H9 (cell line): ENCODE measurements at regions not wholly inside any gene's neighbourhood (a gene's known extent, or its start where the extent isn't known, plus 50 kb on each side); places are given as distances from the start of the nearest gene placed in this dataset.

Experiments used
- DNase-seq: peaks from one replicate; pipeline ENCODE4 v3.0.0-alpha.2; 2017
- H2AFZ ChIP-seq: one replicate; pipeline ENCODE4 v1.6.1; 2013; ENCODE audit warnings: mild to moderate bottlenecking, low read length, control low read depth, moderate library complexity
- H2AK5ac ChIP-seq: 2 replicates; pipeline ENCODE4 v1.6.1; 2013; ENCODE audit warnings: low read length, control low read depth, mixed read lengths; ENCODE audit not compliant: insufficient read length
- H2BK120ac ChIP-seq: one replicate; pipeline ENCODE4 v1.6.1; 2013; ENCODE audit warnings: low read depth, mild to moderate bottlenecking, low read length, control low read depth, inconsistent platforms; ENCODE audit not compliant: poor library complexity, severe bottlenecking
- H2BK12ac ChIP-seq: 2 replicates; pipeline ENCODE4 v1.6.1; 2013; ENCODE audit warnings: low read length, control low read depth, mixed read lengths, low read depth; ENCODE audit not compliant: insufficient read length
- H2BK15ac ChIP-seq: 2 replicates; pipeline ENCODE4 v1.6.1; 2013; ENCODE audit warnings: low read depth, low read length, control low read depth
- H2BK20ac ChIP-seq: one replicate; pipeline ENCODE4 v1.6.1; 2013; ENCODE audit warnings: low read depth, mild to moderate bottlenecking, low read length, control low read depth, inconsistent platforms; ENCODE audit not compliant: poor library complexity, severe bottlenecking
- H2BK5ac ChIP-seq: 2 replicates; pipeline ENCODE4 v1.6.1; 2013; ENCODE audit warnings: low read length, control low read depth, mixed read lengths; ENCODE audit not compliant: insufficient read length
- H3K14ac ChIP-seq: 2 replicates; pipeline ENCODE4 v1.6.1; 2013; ENCODE audit warnings: low read length, control low read depth; ENCODE audit not compliant: insufficient read depth
- H3K18ac ChIP-seq: 2 replicates; pipeline ENCODE4 v1.6.1; 2013; ENCODE audit warnings: low read depth, mild to moderate bottlenecking, mixed read lengths, low read length, control low read depth; ENCODE audit not compliant: insufficient read length
- H3K23ac ChIP-seq: 2 replicates; pipeline ENCODE4 v1.6.1; 2013; ENCODE audit warnings: low read length, control low read depth, mixed read lengths, low read depth; ENCODE audit not compliant: insufficient read length
- H3K23me2 ChIP-seq: 2 replicates; pipeline ENCODE4 v1.6.1; 2013; ENCODE audit warnings: low read depth, mild to moderate bottlenecking, mixed read lengths, low read length, control low read depth; ENCODE audit not compliant: insufficient read length, poor library complexity, severe bottlenecking
- H3K27ac ChIP-seq: 2 replicates; pipeline ENCODE4 v1.5.1; 2013; ENCODE audit warnings: low read length, control low read depth, mixed read lengths, low read depth; ENCODE audit not compliant: insufficient read length
- H3K27me3 ChIP-seq: 2 replicates; pipeline ENCODE4 v1.6.1; 2013; ENCODE audit warnings: low read length, control low read depth, inconsistent platforms; ENCODE audit not compliant: insufficient read depth
- H3K4ac ChIP-seq: 2 replicates; pipeline ENCODE4 v1.6.1; 2013; ENCODE audit warnings: low read depth, mild to moderate bottlenecking, control low read depth, inconsistent platforms, low read length, moderate library complexity
- H3K4me1 ChIP-seq: 2 replicates; pipeline ENCODE4 v1.6.1; 2013; ENCODE audit warnings: low read length, control low read depth, inconsistent platforms; ENCODE audit not compliant: insufficient read depth
- H3K4me2 ChIP-seq: 2 replicates; pipeline ENCODE4 v1.6.1; 2013; ENCODE audit warnings: low read length, control low read depth, mixed read lengths; ENCODE audit not compliant: insufficient read length, insufficient read depth
- H3K56ac ChIP-seq: 2 replicates; pipeline ENCODE4 v1.6.1; 2013; ENCODE audit warnings: low read depth, mild to moderate bottlenecking, mixed read lengths, low read length, control low read depth; ENCODE audit not compliant: insufficient read length
- H3K79me1 ChIP-seq: 2 replicates; pipeline ENCODE4 v1.6.1; 2013; ENCODE audit warnings: low read depth, mild to moderate bottlenecking, moderate library complexity, low read length, control low read depth, inconsistent platforms; ENCODE audit not compliant: insufficient read depth, poor library complexity, severe bottlenecking
- H3K79me2 ChIP-seq: 2 replicates; pipeline ENCODE4 v1.6.1; 2013; ENCODE audit warnings: low read length, control low read depth, inconsistent platforms; ENCODE audit not compliant: insufficient read depth
- H3K9ac ChIP-seq: 2 replicates; pipeline ENCODE4 v1.6.1; 2013; ENCODE audit warnings: low read length, control low read depth, mixed read lengths; ENCODE audit not compliant: insufficient read length; ENCODE audit errors: extremely low read depth
- H3K9me3 ChIP-seq: one replicate; pipeline ENCODE4 v1.6.1; 2013; ENCODE audit warnings: low read depth, low read length, inconsistent platforms; ENCODE audit not compliant: control insufficient read depth
- H3T11ph ChIP-seq: one replicate; pipeline ENCODE4 v1.6.1; 2013; ENCODE audit warnings: mild to moderate bottlenecking, low read length, control low read depth, inconsistent platforms
- H4K20me1 ChIP-seq: one replicate; pipeline ENCODE4 v1.6.1; 2013; ENCODE audit not compliant: control insufficient read depth, insufficient read length, insufficient read depth
- H4K5ac ChIP-seq: 2 replicates; pipeline ENCODE4 v1.6.1; 2013; ENCODE audit warnings: low read depth, mild to moderate bottlenecking, mixed read lengths, low read length, control low read depth; ENCODE audit not compliant: insufficient read length
- H4K8ac ChIP-seq: replicated peaks from 2 replicates; pipeline ENCODE4 v1.6.1; 2013; ENCODE audit warnings: low read length, control low read depth, mixed read lengths, low read depth; ENCODE audit not compliant: insufficient read length
- H4K91ac ChIP-seq: 2 replicates; pipeline ENCODE4 v1.6.1; 2013; ENCODE audit warnings: low read depth, mild to moderate bottlenecking, moderate library complexity, mixed read lengths, low read length, control low read depth; ENCODE audit not compliant: insufficient read length
- H3K27ac Mint-ChIP-seq, 3 experiments: 2 replicates in 2 of 3; 3 replicates in 1 of 3; pipeline ENCODE4 v1.8.0; 2020 to 2021; ENCODE audit warnings: mixed read lengths in 3 of 3, mild to moderate bottlenecking in 1 of 3, moderate library complexity in 1 of 3
- H3K27me3 Mint-ChIP-seq: 2 replicates; pipeline ENCODE4 v1.8.0; 2021; ENCODE audit warnings: low read depth, mild to moderate bottlenecking, moderate library complexity, mixed read lengths
- H3K36me3 Mint-ChIP-seq, 3 experiments: 2 replicates in 2 of 3; 3 replicates in 1 of 3; pipeline ENCODE4 v1.8.0; 2020 to 2021; ENCODE audit warnings: low read depth in 3 of 3, mixed read lengths in 3 of 3; ENCODE audit not compliant: insufficient read depth in 1 of 3
- H3K4me1 Mint-ChIP-seq, 2 experiments: 2 replicates each; pipeline ENCODE4 v1.8.0; 2020; ENCODE audit warnings: mixed read lengths in 2 of 2
- H3K4me3 Mint-ChIP-seq, 2 experiments: 2 replicates in 1 of 2; 3 replicates in 1 of 2; pipeline ENCODE4 v1.8.0; 2020 to 2021; ENCODE audit warnings: mild to moderate bottlenecking in 2 of 2, mixed read lengths in 2 of 2, moderate library complexity in 1 of 2
- H3K9me3 Mint-ChIP-seq, 2 experiments: 2 replicates in 1 of 2; 3 replicates in 1 of 2; pipeline ENCODE4 v1.8.0; 2020; ENCODE audit warnings: mild to moderate bottlenecking in 2 of 2, mixed read lengths in 2 of 2, moderate library complexity in 1 of 2
- CTCF ChIP-seq: fragments of 200-600 bp; sonication (generic); conservative IDR thresholded peaks from 3 replicates; pipeline ENCODE4 v1.8.0; 2021; ENCODE audit warnings: antibody characterized with exemption, mild to moderate bottlenecking
- WGBS: extraction: QIAGEN DNeasy Blood & Tissue Kit; methylation state at CpG from one replicate; pipeline ENCODE4 v1.1.7; 2013; ENCODE audit warnings: missing lambda C conversion rate, low lambda C conversion rate, mixed read lengths; ENCODE audit not compliant: insufficient read length; ENCODE audit errors: extremely low coverage; 5-methylcytosine and 5-hydroxymethylcytosine counted together

DNA sequence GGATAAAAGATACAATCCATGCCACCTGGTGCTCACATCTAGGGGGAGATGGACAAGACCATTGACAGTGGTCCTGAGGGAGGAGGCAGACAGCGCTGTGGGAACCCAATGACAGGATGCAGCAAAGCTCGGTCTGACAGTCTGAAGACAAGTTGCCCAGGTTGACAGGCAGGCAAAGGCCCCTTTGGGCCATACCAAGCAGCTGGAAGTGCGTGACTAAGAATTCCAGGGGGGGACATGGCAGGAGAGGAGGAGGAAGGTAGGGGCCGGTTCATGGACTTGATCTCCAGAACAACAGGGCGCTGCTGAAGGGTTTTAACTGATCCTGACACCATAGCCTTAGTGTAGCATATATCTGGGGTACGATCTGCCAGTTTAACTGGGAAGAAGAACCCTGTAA, 83.4 kb downstream of the RPLP1 start:
- peaks cover 9% of the 10 kb centered on the region; the same call in 1 of the 2 replicates for H3K4me1 ChIP-seq
- H3K56ac ChIP-seq = no peak overlapping the region
- no peak overlapping the region for H3K27ac Mint-ChIP-seq
- H3K18ac ChIP-seq = no peak overlapping the region
- no peak overlapping the region for H2BK120ac ChIP-seq
- H3T11ph ChIP-seq = no peak overlapping the region
- H3K23me2 ChIP-seq = no peaks in the 10 kb centered on the region
- H4K8ac ChIP-seq = no peak overlapping the region
- no peak overlapping the region for H3K9ac ChIP-seq
- no peak overlapping the region for H2BK20ac ChIP-seq
- no peaks in the 10 kb centered on the region for H4K20me1 ChIP-seq
- no peaks in the 10 kb centered on the region for H3K79me2 ChIP-seq
- no CpG with 5 or more reads among the region's 6 CpGs for WGBS
- DNase-seq = no peak
- no peak overlapping the region for H2BK15ac ChIP-seq
- H2AK5ac ChIP-seq = no peak overlapping the region
- no peak overlapping the region for H2AFZ ChIP-seq
- H3K4ac ChIP-seq = no peak overlapping the region
- H3K4me3 Mint-ChIP-seq = no peak overlapping the region
- no peak overlapping the region for H4K91ac ChIP-seq
- H3K14ac ChIP-seq = no peak overlapping the region; the same call in 1 of the 2 replicates
- H3K79me1 ChIP-seq = no peaks in the 10 kb centered on the region
- H2BK5ac ChIP-seq = no peak overlapping the region
- H3K9me3 ChIP-seq = no peaks in the 10 kb centered on the region
- no peaks in the 10 kb centered on the region for H3K27me3 ChIP-seq
- H3K36me3 Mint-ChIP-seq = no peaks in the 10 kb centered on the region; a peak in 1 of 7 replicates
- no peak overlapping the region for H2BK12ac ChIP-seq
- H3K27ac ChIP-seq = no peak overlapping the region
- H3K4me2 ChIP-seq = no peak overlapping the region
- peaks cover 24 to 56% of the 10 kb centered on the region in 2 experiments for H3K4me1 Mint-ChIP-seq
- no peaks in the 10 kb centered on the region for H3K27me3 Mint-ChIP-seq
- no peak overlapping the region for H3K23ac ChIP-seq
- no peaks in the 10 kb centered on the region for H3K9me3 Mint-ChIP-seq
- no peak overlapping the region for H4K5ac ChIP-seq
- TF ChIP-seq CTCF = no peak
